ENCODE measurements at regions not wholly inside any gene's neighbourhood (a gene's known extent, or its start where the extent isn't known, plus 50 kb on each side); places are given as distances from the start of the nearest gene placed in this dataset.

DNA sequence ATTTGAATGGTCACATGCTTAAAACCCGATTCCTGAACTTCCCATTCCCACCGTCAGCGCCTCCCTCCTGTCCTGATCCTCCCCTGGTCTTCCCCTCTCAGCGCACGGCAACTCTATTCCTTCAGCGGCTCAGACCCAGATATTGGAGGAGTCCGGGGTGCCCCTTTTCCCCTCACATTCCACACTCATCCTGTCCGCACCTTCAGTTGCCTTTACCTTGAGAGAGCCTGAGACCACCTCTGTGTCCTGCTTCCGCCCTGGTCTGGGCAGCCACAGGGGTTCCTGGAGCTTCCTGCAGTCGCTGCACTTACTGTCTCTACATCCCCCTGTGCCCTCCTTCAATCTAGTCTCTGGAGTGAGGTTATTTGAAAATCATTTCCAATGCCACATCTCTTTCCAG, 193.4 kb downstream of the BCAS1 start:
- TF ChIP-seq, protein P1, sequence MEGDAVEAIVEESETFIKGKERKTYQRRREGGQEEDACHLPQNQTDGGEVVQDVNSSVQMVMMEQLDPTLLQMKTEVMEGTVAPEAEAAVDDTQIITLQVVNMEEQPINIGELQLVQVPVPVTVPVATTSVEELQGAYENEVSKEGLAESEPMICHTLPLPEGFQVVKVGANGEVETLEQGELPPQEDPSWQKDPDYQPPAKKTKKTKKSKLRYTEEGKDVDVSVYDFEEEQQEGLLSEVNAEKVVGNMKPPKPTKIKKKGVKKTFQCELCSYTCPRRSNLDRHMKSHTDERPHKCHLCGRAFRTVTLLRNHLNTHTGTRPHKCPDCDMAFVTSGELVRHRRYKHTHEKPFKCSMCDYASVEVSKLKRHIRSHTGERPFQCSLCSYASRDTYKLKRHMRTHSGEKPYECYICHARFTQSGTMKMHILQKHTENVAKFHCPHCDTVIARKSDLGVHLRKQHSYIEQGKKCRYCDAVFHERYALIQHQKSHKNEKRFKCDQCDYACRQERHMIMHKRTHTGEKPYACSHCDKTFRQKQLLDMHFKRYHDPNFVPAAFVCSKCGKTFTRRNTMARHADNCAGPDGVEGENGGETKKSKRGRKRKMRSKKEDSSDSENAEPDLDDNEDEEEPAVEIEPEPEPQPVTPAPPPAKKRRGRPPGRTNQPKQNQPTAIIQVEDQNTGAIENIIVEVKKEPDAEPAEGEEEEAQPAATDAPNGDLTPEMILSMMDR (conservative IDR thresholded peaks at IDR 0.05) = no peak
- TF ChIP-seq EZH2 (IDR thresholded peaks at IDR 0.05; ENCODE audit: low read depth) = no peak
